ENCODE measurements at regions not wholly inside any gene's neighbourhood (a gene's known extent, or its start where the extent isn't known, plus 50 kb on each side); places are given as distances from the start of the nearest gene placed in this dataset.

DNA sequence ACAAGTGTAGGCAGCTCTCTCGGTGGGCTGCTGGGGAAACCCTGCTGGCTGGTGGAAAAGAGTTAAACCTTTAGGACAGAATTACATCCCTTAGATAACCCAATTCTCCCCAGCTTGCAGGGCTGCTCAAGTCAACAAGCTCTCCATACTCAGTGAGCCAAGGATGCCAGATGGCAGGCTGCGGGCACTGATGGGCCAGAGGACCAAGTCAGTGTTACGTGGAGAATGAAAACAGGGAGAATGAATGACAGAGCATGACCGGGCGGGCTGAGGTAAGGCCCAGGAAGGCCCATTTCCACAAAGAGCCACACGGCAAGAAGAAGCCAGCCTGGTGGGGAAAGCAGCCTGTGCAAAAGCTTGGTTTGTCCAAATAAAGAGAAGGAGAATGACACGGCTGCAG lies 58.7 kb upstream of the CD93 start:
- TF ChIP-seq EZH2 (IDR thresholded peaks at IDR 0.05; ENCODE audit: insufficient read depth, low read length), result no peak
- TF ChIP-seq, protein P1, sequence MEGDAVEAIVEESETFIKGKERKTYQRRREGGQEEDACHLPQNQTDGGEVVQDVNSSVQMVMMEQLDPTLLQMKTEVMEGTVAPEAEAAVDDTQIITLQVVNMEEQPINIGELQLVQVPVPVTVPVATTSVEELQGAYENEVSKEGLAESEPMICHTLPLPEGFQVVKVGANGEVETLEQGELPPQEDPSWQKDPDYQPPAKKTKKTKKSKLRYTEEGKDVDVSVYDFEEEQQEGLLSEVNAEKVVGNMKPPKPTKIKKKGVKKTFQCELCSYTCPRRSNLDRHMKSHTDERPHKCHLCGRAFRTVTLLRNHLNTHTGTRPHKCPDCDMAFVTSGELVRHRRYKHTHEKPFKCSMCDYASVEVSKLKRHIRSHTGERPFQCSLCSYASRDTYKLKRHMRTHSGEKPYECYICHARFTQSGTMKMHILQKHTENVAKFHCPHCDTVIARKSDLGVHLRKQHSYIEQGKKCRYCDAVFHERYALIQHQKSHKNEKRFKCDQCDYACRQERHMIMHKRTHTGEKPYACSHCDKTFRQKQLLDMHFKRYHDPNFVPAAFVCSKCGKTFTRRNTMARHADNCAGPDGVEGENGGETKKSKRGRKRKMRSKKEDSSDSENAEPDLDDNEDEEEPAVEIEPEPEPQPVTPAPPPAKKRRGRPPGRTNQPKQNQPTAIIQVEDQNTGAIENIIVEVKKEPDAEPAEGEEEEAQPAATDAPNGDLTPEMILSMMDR (IDR thresholded peaks at IDR 0.05; ENCODE audit: insufficient read depth, low read depth, low read length), result no peak
